DND-41 (cell line): ENCODE measurements at regions not wholly inside any gene's neighbourhood (a gene's known extent, or its start where the extent isn't known, plus 50 kb on each side); places are given as distances from the start of the nearest gene placed in this dataset.

Experiments
- EZH2 ChIP-seq: IDR thresholded peaks from 3 replicates; pipeline ENCODE4 v1.6.1; 2012; ENCODE audit warnings: borderline replicate concordance, low read depth, mild to moderate bottlenecking, moderate library complexity, low read length, inconsistent platforms; ENCODE audit not compliant: severe bottlenecking
- TF ChIP-seq, protein P1 (sequence below): IDR thresholded peaks from 2 replicates; pipeline ENCODE4 v1.5.1; 2012; ENCODE audit warnings: borderline replicate concordance, low read length, moderate library complexity, mild to moderate bottlenecking; ENCODE audit not compliant: poor library complexity, severe bottlenecking; ENCODE audit errors: extremely low read depth

DNA sequence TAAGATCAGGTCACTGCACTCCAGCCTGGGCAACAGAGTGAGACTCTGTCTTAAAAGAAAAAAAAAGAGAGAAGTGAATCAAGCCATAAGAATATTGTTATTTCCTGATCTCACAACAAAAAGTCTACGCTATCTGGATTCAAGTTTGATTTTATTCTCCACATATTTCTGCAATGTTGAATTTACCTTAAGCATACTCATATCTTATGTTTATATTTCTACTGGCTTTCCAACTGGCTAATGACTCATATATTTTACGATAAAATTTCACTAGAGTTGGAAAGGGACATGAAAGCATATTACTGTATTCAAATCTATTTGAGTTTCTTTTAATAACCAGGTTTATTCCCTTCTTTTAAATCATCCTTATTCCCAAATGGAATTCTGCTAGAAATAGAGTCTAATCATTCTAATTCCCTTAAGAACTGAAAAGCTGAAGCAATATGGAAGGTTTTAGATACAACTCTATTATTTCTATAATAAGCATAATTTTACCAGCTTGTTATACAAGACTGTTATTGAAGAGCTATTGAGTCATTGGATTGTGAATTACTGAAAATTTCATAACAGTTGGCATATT is 276.9 kb upstream of the HS3ST5 start:
- TF ChIP-seq, protein P1, sequence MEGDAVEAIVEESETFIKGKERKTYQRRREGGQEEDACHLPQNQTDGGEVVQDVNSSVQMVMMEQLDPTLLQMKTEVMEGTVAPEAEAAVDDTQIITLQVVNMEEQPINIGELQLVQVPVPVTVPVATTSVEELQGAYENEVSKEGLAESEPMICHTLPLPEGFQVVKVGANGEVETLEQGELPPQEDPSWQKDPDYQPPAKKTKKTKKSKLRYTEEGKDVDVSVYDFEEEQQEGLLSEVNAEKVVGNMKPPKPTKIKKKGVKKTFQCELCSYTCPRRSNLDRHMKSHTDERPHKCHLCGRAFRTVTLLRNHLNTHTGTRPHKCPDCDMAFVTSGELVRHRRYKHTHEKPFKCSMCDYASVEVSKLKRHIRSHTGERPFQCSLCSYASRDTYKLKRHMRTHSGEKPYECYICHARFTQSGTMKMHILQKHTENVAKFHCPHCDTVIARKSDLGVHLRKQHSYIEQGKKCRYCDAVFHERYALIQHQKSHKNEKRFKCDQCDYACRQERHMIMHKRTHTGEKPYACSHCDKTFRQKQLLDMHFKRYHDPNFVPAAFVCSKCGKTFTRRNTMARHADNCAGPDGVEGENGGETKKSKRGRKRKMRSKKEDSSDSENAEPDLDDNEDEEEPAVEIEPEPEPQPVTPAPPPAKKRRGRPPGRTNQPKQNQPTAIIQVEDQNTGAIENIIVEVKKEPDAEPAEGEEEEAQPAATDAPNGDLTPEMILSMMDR, result no peak
- TF ChIP-seq EZH2, result no peak
